NCI-H2107 (cell line): ENCODE measurements at regions not wholly inside any gene's neighbourhood (a gene's known extent, or its start where the extent isn't known, plus 50 kb on each side); places are given as distances from the start of the nearest gene placed in this dataset.
"Not testable (repeated sequence)": the region's sequence is repeated elsewhere in the genome, so short reads cannot be mapped to it uniquely, and the experiment has no call there.

Source experiments
- DNase-seq: peaks from one replicate; lab custom pipeline; 2025; lab: John Stamatoyannopoulos, UW

- DNase-seq: no peak
These were observed 157.9 kb upstream of the MARCKS start for GRCh38 chr6:113699239-113699638.

DNA sequence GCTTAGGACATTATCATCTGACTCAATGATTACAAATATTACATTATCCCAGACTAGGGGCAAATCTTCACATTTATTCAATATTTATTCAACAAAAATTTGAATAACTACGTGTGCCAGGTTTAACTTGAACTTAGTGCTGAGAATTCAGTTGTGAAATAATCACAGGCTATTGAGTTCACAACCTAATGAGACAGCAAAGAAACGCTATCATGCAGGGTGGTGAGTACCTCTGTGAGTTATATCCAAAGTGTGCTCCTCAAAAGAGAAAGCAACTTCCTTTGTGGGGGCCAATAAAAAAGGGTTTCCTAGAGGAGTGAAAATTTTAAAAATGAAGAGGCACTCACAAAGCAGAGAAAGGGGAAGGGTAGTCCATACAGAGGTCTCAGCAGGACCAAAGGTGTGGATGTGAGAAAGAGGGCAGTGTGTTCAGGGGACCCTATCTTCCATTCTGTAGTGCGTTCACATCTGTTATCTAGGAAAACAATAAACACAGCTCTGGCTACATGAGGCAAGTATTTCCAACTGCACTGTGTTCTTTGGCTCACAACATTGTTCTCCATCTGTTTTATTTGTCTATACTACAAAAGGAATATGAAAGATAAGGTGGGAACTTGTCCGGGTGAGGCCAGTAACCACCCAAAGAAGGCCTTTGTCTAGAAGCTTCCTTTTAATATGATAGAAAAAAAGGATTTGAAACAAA, 155.4 kb upstream of the MARCKS start:
- no peak for DNase-seq

GRCh38 chr6:113707194-113707593, 150.0 kb upstream of the MARCKS start:
- DNase-seq: peak; percentile 54

GRCh38 chr6:113709936-113710509, 147.1 kb upstream of the MARCKS start:
- no peak for DNase-seq

GRCh38 chr6:113713665-113714064, 143.5 kb upstream of the MARCKS start:
- no peak for DNase-seq

DNA sequence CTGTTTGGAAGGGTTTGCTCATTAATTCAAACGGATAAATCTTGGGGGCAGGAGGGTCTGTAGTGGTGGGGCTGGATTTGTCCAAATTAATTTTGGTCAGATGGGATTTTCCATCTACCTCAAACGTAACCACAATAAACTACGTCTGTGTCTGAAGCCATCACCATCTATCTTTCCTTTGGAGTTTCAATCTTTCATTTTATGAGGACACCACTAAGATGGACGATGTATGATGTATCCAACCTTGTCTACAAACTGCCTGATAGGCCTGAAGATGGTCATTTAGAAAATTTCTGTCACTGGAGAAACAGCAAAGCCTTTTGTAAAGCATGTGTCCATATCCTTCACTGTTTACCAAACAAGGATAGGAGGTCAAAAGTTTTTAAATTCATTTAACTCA, 138.6 kb upstream of the MARCKS start:
- DNase-seq: no peak

DNA sequence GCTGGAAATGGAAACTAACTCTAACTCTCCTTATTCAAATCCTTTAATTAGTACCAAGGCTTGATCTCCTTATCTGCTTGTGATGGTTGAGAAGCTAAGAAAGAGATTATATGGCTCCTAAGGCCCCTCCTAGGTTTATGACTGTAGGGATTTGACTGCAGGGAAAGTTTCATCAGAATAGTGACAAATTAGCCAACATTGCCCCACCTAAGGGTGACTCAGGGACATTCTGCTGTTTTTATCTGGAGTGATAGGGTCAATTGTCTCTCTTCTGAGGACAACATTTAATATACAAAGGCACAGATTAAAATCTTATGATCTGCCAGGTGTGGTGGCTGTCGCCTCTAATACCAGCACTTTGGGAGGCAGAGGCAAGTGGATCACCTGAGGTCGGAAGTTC, 138.1 kb upstream of the MARCKS start:
- DNase-seq: no peak

- no peak for DNase-seq
These were observed 137.6 kb upstream of the MARCKS start for GRCh38 chr6:113719545-113719944.

DNA sequence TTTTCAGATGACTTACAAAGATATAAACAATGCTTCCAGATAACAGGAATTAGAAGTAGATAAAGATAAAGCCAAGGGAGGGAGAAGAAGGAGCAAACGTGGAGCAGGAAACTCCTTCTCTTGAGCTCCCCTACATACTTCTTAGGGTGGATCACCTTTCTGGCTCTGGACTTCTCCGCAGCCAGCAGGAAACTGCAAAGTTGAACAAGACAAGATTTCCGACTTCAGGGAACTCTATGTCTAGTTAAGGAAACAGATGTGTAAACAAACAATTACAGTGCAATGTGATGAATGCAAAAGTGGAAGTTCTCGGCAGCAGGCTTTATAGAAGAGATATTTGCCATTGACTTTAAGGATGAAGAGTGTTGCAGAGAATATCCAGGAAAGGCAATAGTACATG, 134.0 kb upstream of the MARCKS start:
- DNase-seq: no peak

DNA sequence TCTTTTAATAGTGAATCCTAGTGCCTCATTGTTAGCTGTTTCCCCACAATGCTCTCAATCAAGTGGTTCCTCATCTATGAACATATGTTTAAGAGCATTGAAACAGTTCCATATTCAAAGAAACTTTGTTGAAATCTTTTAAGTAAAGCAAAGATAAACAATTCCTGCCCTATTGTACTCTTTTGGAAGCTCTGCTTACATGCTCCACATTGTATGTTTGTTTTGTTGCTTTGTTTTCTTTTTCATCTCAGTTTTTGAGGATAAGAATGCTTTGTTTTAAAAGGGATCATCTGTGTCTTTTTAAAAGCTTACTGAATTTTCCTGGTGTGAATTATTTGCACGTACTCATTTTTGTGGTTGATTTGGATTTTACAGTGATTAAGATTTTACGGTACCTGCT, 132.2 kb upstream of the MARCKS start:
- DNase-seq: not testable (repeated sequence)

GRCh38 chr6:113731541-113731940, 125.6 kb upstream of the MARCKS start:
- no peak for DNase-seq

DNA sequence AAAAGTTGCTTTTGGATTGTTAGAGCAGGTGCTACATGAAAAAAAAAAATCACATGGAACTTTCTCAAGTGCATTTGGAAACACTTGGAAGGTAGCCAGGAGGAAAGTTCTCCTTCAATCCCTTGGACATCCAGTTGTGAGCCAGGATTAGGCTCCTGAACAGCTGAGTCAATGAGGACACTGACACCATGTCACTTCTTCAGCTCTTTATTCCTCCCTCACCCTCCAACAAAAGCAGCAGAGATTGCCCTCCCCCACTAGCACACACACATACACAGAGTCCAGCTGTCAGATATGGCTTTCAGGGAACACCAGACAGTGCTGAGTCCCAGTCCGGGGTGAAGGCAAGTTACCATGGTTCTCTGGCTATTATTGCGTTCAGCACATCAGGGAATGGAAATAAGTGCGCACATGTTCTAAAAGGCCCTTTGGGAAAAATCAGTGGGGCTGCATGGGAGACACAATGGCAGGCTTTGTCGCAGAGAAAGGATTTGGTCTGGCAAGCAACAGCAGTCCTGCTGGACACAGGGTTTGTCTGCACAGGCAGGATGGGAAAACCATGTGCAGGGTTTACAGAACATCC, 124.7 kb upstream of the MARCKS start:
- DNase-seq: peak; percentile 40

DNA sequence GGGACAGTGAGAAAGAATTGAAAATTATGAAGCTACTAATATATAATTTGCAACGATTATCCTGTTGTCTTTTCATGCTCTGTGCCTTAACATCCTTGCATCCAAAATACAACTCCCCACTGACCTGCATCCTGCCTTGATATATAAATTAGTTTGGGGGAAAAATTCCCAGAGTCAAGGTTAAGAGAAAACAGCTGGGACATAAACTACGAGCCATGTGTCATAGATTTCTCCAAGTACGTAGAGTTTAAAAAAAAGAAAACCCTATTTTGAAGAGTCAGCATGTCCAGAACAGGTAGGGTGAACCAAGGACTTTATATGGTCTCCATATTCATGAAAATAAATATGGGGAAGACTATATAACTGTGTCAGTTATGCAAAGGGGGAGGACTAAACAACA, 123.8 kb upstream of the MARCKS start:
- DNase-seq: no peak

DNA sequence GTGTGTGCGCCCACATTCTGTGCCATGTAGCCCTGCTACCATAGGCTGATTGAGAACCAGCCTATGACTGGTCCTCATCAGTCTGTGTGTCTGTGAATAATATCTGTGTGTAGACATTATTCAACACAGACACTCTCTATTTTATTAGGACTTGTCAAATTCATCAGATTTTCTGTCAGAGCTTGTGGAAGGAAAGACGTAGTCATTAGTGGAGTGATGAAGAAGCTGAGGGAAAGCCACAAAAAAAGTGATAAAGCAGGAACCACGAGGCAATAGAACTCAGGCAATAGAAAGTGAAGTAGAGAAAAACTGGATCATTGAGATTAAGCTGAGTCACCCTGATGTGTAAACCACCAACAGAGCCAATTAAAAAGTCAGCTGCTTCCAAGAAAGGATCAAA, 122.2 kb upstream of the MARCKS start:
- no peak for DNase-seq

DNA sequence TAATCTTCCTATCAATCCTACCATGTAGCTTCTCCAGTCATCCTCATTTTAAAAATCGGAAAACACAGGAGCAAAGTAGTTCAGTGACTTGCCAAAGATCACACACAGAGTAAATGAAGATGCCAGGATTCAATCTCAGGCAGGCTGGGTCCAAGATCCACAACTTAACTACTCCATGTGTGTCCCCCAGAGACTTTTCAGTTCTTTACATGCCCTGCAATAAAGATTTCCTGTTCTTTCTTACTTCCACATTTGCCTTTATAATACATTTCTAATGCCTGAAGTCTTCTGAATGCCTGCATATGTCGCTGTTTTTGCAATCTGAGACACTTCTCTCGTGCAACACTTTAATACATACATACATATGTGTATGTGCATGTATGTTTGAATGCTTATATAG, 121.7 kb upstream of the MARCKS start:
- DNase-seq: no peak

GRCh38 chr6:113736978-113737377, 120.2 kb upstream of the MARCKS start:
- no peak for DNase-seq

- DNase-seq: no peak
These were observed 118.0 kb upstream of the MARCKS start for GRCh38 chr6:113739041-113739655.

GRCh38 chr6:113741651-113742050, 115.5 kb upstream of the MARCKS start:
- no peak for DNase-seq

DNA sequence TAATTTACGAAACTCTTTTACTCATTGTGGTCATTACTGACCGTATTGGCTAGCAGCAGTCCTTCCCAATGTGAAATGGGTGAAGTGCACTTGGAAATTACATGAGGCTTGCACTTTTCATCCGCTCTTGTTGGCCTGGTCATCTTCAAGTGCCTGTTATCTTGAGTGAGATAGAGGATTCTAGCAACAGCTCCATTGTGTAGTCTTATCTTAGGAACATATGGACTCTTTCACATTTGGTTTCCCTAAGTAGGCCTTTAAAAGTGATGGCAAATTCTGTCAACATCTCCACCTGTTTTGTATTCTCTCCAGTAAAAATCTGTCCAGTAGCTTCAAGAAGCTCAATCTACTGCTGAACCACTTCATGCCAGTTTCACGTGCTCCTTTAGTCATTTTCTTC, 114.8 kb upstream of the MARCKS start:
- no peak for DNase-seq

- DNase-seq: no peak
These were observed 112.3 kb upstream of the MARCKS start for GRCh38 chr6:113744861-113745260.

- no peak for DNase-seq
These were observed 106.8 kb upstream of the MARCKS start for GRCh38 chr6:113750151-113750855.

GRCh38 chr6:113754291-113754690, 102.9 kb upstream of the MARCKS start:
- DNase-seq: no peak
